Trophoblast cell (in vitro differentiated cells and primary cell): ENCODE measurements at regions not wholly inside any gene's neighbourhood (a gene's known extent, or its start where the extent isn't known, plus 50 kb on each side); places are given as distances from the start of the nearest gene placed in this dataset.

Source experiments
- DNase-seq, 2 donors: peaks; one replicate each; pipeline ENCODE4 v3.0.0-alpha.2; 2016
- H2AFZ ChIP-seq: 2 replicates; pipeline ENCODE4 v1.6.1; 2013; ENCODE audit warnings: low read length, moderate library complexity, mild to moderate bottlenecking; ENCODE audit not compliant: insufficient read depth, poor library complexity
- H2AK5ac ChIP-seq: 2 replicates; pipeline ENCODE4 v1.6.1; 2013; ENCODE audit warnings: mild to moderate bottlenecking, low read length
- H2BK120ac ChIP-seq: 2 replicates; pipeline ENCODE4 v1.6.1; 2013; ENCODE audit warnings: low read length, mild to moderate bottlenecking, moderate library complexity; ENCODE audit not compliant: insufficient read depth, poor library complexity
- H2BK12ac ChIP-seq: 2 replicates; pipeline ENCODE4 v1.6.1; 2013; ENCODE audit warnings: mild to moderate bottlenecking, low read length, moderate library complexity
- H2BK5ac ChIP-seq: 2 replicates; pipeline ENCODE4 v1.6.1; 2013; ENCODE audit warnings: low read length, low read depth, moderate library complexity, mild to moderate bottlenecking; ENCODE audit not compliant: poor library complexity
- H3K14ac ChIP-seq: 2 replicates; pipeline ENCODE4 v1.6.1; 2013; ENCODE audit warnings: mild to moderate bottlenecking, low read length
- H3K18ac ChIP-seq: 2 replicates; pipeline ENCODE4 v1.6.1; 2013; ENCODE audit warnings: mild to moderate bottlenecking, low read length
- H3K23ac ChIP-seq: 2 replicates; pipeline ENCODE4 v1.6.1; 2013; ENCODE audit warnings: low read length
- H3K27ac ChIP-seq: 2 replicates; pipeline ENCODE4 v1.5.1; 2013; ENCODE audit warnings: low read depth, mild to moderate bottlenecking, inconsistent platforms, low read length, moderate library complexity
- H3K27me3 ChIP-seq: 2 replicates; pipeline ENCODE4 v1.6.1; 2013; ENCODE audit warnings: inconsistent platforms, mild to moderate bottlenecking, low read length, moderate library complexity; ENCODE audit not compliant: insufficient read depth
- H3K36me3 ChIP-seq, 2 experiments: 1 replicate in 1 of 2; 2 replicates in 1 of 2; pipeline ENCODE4 v1.6.1; 2013; ENCODE audit warnings: low read length in 2 of 2, mild to moderate bottlenecking in 2 of 2, moderate library complexity in 1 of 2; ENCODE audit not compliant: insufficient read depth in 2 of 2, control insufficient read depth in 1 of 2
- H3K4ac ChIP-seq: 2 replicates; pipeline ENCODE4 v1.6.1; 2013; ENCODE audit warnings: low read depth, mild to moderate bottlenecking, low read length, moderate library complexity
- H3K4me1 ChIP-seq, 2 experiments: 1 replicate in 1 of 2; 2 replicates in 1 of 2; pipeline ENCODE4 v1.6.1; 2013; ENCODE audit warnings: low read length in 2 of 2, mild to moderate bottlenecking in 2 of 2, moderate library complexity in 1 of 2; ENCODE audit not compliant: insufficient read depth in 2 of 2, control insufficient read depth in 1 of 2
- H3K4me2 ChIP-seq: 2 replicates; pipeline ENCODE4 v1.6.1; 2013; ENCODE audit warnings: inconsistent platforms, mild to moderate bottlenecking, low read length, moderate library complexity
- H3K4me3 ChIP-seq: 2 replicates; pipeline ENCODE4 v1.5.1; 2013; ENCODE audit warnings: mild to moderate bottlenecking, low read depth, low read length, inconsistent platforms
- H3K79me1 ChIP-seq: one replicate; pipeline ENCODE4 v1.6.1; 2013; ENCODE audit warnings: low read length
- H3K79me2 ChIP-seq: 2 replicates; pipeline ENCODE4 v1.6.1; 2013; ENCODE audit warnings: low read length, mild to moderate bottlenecking; ENCODE audit not compliant: control insufficient read depth, insufficient read depth, poor library complexity
- H3K9ac ChIP-seq: 2 replicates; pipeline ENCODE4 v1.6.1; 2013; ENCODE audit warnings: mild to moderate bottlenecking, low read length
- H3K9me3 ChIP-seq: 2 replicates; pipeline ENCODE4 v1.6.1; 2013; ENCODE audit warnings: low read depth, mild to moderate bottlenecking, control low read depth, inconsistent platforms, low read length; ENCODE audit not compliant: insufficient read depth
- H4K12ac ChIP-seq: 2 replicates; pipeline ENCODE4 v1.6.1; 2013; ENCODE audit warnings: low read depth, mild to moderate bottlenecking, low read length, moderate library complexity
- H4K8ac ChIP-seq: 2 replicates; pipeline ENCODE4 v1.6.1; 2013; ENCODE audit warnings: low read depth, mild to moderate bottlenecking, low read length, moderate library complexity
- H4K91ac ChIP-seq: one replicate; pipeline ENCODE4 v1.6.1; 2013; ENCODE audit warnings: low read depth, mild to moderate bottlenecking, low read length, moderate library complexity
- WGBS: extraction: QIAGEN DNeasy Blood & Tissue Kit; methylation state at CpG from one replicate; pipeline ENCODE4 v1.1.7; 2013; ENCODE audit warnings: missing lambda C conversion rate; ENCODE audit not compliant: insufficient read length, insufficient coverage; ENCODE audit errors: extremely low coverage; 5-methylcytosine and 5-hydroxymethylcytosine counted together

DNA sequence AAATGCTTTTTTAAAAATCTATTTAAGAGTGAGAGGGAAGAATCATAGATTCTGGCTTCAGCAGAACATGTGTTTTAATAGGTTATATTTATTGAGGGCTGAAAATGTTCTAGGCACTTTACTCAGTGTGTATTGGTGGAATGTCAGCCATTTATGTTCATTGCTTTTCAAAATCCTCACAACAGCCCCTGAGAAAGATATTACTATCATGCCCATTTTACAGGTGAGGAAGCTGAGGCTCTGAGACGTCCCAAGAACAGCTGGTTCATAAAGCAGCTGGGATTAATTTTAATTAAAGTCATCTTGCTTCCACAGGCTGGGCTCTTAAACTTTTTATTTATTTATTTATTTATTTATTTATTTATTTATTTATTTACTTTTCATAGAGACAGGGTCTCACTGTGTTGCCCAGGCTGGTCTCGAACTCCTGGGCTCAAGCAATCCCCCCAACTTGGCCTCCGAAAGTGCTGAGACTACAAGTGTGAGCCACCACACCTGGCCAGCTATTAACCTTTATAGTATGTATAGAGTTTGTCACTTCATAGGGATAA is 364.6 kb downstream of the SHQ1 start:
- no peaks in the 10 kb centered on the region for H3K27me3 ChIP-seq
- no peak overlapping the region for H3K4ac ChIP-seq
- no peaks in the 10 kb centered on the region for H3K36me3 ChIP-seq
- DNase-seq: no peak
- H2BK120ac ChIP-seq: no peak overlapping the region
- no peak overlapping the region for H2BK12ac ChIP-seq
- no peak overlapping the region for H4K91ac ChIP-seq
- H3K14ac ChIP-seq: no peak overlapping the region
- H3K79me1 ChIP-seq: peaks cover 10% of the 10 kb centered on the region
- H3K4me3 ChIP-seq: no peak overlapping the region
- WGBS: no CpG with 5 or more reads among the region's 3 CpGs
- no peaks in the 10 kb centered on the region for H3K9me3 ChIP-seq
- peaks cover 18 to 21% of the 10 kb centered on the region in 2 experiments for H3K4me1 ChIP-seq
- no peak overlapping the region for H3K23ac ChIP-seq
- H2BK5ac ChIP-seq: no peak overlapping the region
- no peak overlapping the region for H3K18ac ChIP-seq
- H4K8ac ChIP-seq: no peak overlapping the region
- no peak overlapping the region for H4K12ac ChIP-seq
- no peak overlapping the region for H3K27ac ChIP-seq
- no peak overlapping the region for H3K9ac ChIP-seq
- no peak overlapping the region for H2AK5ac ChIP-seq
- H2AFZ ChIP-seq: no peak overlapping the region
- no peaks in the 10 kb centered on the region for H3K79me2 ChIP-seq
- H3K4me2 ChIP-seq: no peak overlapping the region

DNA sequence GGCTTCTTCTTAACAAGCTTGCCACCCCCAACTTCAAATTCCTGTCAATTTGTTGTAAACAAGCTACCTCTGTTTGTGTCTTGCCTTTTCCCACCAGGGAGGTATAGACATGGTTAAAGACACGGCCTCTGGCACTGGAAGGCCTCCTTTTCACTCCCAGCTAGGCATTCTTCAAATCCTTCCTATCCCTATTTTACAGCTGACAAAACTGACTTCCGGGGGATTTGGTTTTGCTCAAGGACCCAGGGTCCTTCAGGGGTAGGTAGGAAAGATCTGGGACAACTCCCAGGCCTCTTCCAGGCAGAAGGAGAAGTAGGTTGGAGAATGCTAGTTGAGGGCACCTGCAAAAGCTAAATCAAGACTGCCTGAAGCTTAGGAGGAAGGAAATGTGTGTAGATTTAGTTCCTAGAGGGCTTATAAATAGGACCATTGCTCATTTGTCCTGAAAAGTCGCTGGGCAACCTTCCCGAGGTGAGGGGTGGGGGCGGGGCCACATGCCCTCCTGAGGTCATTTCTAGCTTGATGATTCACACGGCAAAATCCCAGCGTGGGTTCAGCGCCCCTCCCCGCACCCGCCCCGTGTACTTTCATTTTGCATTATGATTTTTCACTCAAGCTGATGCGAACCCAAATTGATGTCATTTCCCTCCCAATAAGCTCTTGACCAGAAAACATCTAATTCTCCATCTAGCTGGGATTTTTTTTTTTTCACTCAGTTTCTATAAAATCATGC is 365.5 kb downstream of the SHQ1 start:
- H3K9me3 ChIP-seq: no peaks in the 10 kb centered on the region
- no peak overlapping the region for H3K18ac ChIP-seq
- no peak overlapping the region for H3K4me3 ChIP-seq
- no peak overlapping the region for H2BK5ac ChIP-seq
- H3K23ac ChIP-seq: no peak overlapping the region
- DNase-seq: peak; percentile 49 to 50
- no peak overlapping the region for H2AK5ac ChIP-seq
- no peak overlapping the region for H2BK120ac ChIP-seq
- no peak overlapping the region for H3K9ac ChIP-seq
- no peaks in the 10 kb centered on the region for H3K79me2 ChIP-seq
- H2AFZ ChIP-seq: no peak overlapping the region
- peaks cover 6% of the 10 kb centered on the region for H3K79me1 ChIP-seq
- no peaks in the 10 kb centered on the region for H3K36me3 ChIP-seq
- H3K27ac ChIP-seq: no peak overlapping the region
- H4K91ac ChIP-seq: no peak overlapping the region
- no peak overlapping the region for H3K4ac ChIP-seq
- no peak overlapping the region for H4K12ac ChIP-seq
- H3K4me2 ChIP-seq: peak overlapping the region; percentile 32
- no CpG with 5 or more reads among the region's 12 CpGs for WGBS
- peak overlapping the region; percentile 16 for H2BK12ac ChIP-seq
- H3K14ac ChIP-seq: no peak overlapping the region
- peaks cover 14 to 18% of the 10 kb centered on the region in 2 experiments for H3K4me1 ChIP-seq
- no peaks in the 10 kb centered on the region for H3K27me3 ChIP-seq
- H4K8ac ChIP-seq: peak overlapping the region; percentile 14

DNA sequence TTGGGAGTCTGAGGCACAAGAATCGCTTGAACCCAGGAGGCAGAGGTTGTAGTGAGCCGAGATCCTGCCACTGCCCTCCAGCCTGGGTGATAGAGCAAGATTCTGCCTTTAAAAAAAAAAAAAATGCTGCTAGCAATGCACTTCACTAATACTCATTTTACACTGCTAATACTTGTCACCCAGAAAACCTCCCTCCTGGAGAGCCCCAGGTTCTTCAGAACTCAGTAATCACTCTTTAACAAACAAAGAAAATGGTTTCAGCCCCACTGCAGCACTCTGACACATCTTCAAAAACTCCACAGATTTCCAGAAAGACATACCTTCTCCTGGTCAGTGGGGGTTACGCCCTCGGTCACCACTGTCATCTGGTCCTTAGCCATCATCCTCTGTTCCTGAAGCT is 366.7 kb downstream of the SHQ1 start:
- Histone ChIP-seq H2BK5ac (no peak overlapping the region), H4K91ac (no peak overlapping the region), H3K36me3 (no peaks in the 10 kb centered on the region), H3K9me3 (no peaks in the 10 kb centered on the region), H2AFZ (no peak overlapping the region), H3K4me1 (peaks cover 5 to 7% of the 10 kb centered on the region in 2 experiments), H2BK120ac (no peak overlapping the region), H2AK5ac (no peak overlapping the region), H4K8ac (no peak overlapping the region), H3K79me1 (peaks cover 2% of the 10 kb centered on the region), H4K12ac (no peak overlapping the region), H3K4me3 (no peak overlapping the region), H3K79me2 (no peaks in the 10 kb centered on the region), H3K23ac (no peak overlapping the region), H3K27me3 (no peaks in the 10 kb centered on the region), H2BK12ac (no peak overlapping the region), H3K9ac (no peak overlapping the region), H3K4ac (no peak overlapping the region), H3K27ac (no peak overlapping the region), H3K4me2 (no peak overlapping the region), H3K18ac (no peak overlapping the region), H3K14ac (no peak overlapping the region)
- no CpG with 5 or more reads among the region's 4 CpGs for WGBS
- peak in 1 of 2 donors; percentile 27 for DNase-seq

DNA sequence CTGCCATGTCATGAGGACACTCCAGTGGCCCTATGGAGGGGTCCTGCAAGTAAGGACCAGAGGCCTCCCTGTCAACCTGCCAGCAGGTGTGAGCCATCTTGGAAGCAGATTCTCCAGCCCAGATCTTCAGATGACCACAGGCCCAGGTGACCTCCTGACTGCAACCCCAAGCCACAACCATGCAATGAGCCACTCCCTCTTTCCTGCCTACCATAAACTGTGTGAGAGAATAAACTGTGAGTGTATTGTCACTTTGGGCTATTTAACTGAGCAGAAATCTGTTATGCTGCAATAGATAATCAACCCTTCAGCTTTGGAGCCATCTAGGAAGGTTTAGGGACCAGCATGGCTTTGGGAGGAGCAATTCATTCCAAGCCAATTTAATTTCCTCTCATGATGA is 367.9 kb downstream of the SHQ1 start:
- Histone ChIP-seq H3K14ac (no peak overlapping the region), H2AFZ (no peak overlapping the region), H4K91ac (no peak overlapping the region), H4K8ac (no peak overlapping the region), H3K4me3 (no peak overlapping the region), H3K9ac (no peak overlapping the region), H3K4me2 (no peak overlapping the region), H3K79me2 (no peaks in the 10 kb centered on the region), H3K79me1 (peaks cover 2% of the 10 kb centered on the region), H3K27me3 (no peaks in the 10 kb centered on the region), H3K9me3 (no peaks in the 10 kb centered on the region), H2BK120ac (no peak overlapping the region), H3K4ac (no peak overlapping the region), H2BK5ac (no peak overlapping the region), H3K27ac (no peak overlapping the region), H4K12ac (no peak overlapping the region), H2AK5ac (no peak overlapping the region), H3K36me3 (no peaks in the 10 kb centered on the region), H3K23ac (no peak overlapping the region), H2BK12ac (no peak overlapping the region), H3K18ac (no peak overlapping the region), H3K4me1 (peaks cover 5 to 7% of the 10 kb centered on the region in 2 experiments)
- no peak for DNase-seq
